ENCODE measurements at regions not wholly inside any gene's neighbourhood (a gene's known extent, or its start where the extent isn't known, plus 50 kb on each side); places are given as distances from the start of the nearest gene placed in this dataset.
"Not testable (repeated sequence)": the region's sequence is repeated elsewhere in the genome, so short reads cannot be mapped to it uniquely, and the experiment has no call there.

- DNase-seq, result no peak
Measured at GRCh38 chr14:76264384-76264783, 111.6 kb upstream of the ESRRB start.

GRCh38 chr14:76267322-76268046, 108.5 kb upstream of the ESRRB start:
- DNase-seq, result peak; percentile 17

- DNase-seq, result no peak
Measured at GRCh38 chr14:76268047-76268431, 107.9 kb upstream of the ESRRB start.

- no peak for DNase-seq
Measured at GRCh38 chr14:76268700-76269099, 107.2 kb upstream of the ESRRB start.

- no peak for DNase-seq
Measured at GRCh38 chr14:76271041-76271755, 104.7 kb upstream of the ESRRB start.

- DNase-seq, result no peak
Measured at GRCh38 chr14:76272349-76272748, 103.6 kb upstream of the ESRRB start.

- no peak for DNase-seq
Measured at GRCh38 chr14:76272774-76273173, 103.2 kb upstream of the ESRRB start.

- DNase-seq, result no peak
Measured at GRCh38 chr14:76273346-76273745, 102.6 kb upstream of the ESRRB start.

- DNase-seq, result no peak
Measured at GRCh38 chr14:76274324-76274723, 101.6 kb upstream of the ESRRB start.

- DNase-seq, result no peak
Measured at GRCh38 chr14:76277586-76278130, 98.3 kb upstream of the ESRRB start.

GRCh38 chr14:76280221-76280620, 95.7 kb upstream of the ESRRB start:
- DNase-seq, result no peak

GRCh38 chr14:76282581-76282980, 93.4 kb upstream of the ESRRB start:
- no peak for DNase-seq

- DNase-seq, result no peak
Measured at GRCh38 chr14:76287063-76287462, 88.9 kb upstream of the ESRRB start.

- no peak for DNase-seq
Measured at GRCh38 chr14:76289276-76289675, 86.7 kb upstream of the ESRRB start.

- no peak for DNase-seq
Measured at GRCh38 chr14:76292561-76292960, 83.4 kb upstream of the ESRRB start.

GRCh38 chr14:76293221-76293620, 82.7 kb upstream of the ESRRB start:
- DNase-seq, result no peak

GRCh38 chr14:76293923-76294322, 82.0 kb upstream of the ESRRB start:
- no peak for DNase-seq

GRCh38 chr14:76294876-76295275, 81.1 kb upstream of the ESRRB start:
- no peak for DNase-seq

- DNase-seq, result no peak
Measured at GRCh38 chr14:76298896-76299295, 77.0 kb upstream of the ESRRB start.

GRCh38 chr14:76303188-76303587, 72.7 kb upstream of the ESRRB start:
- not testable (repeated sequence) for DNase-seq

- no peak for DNase-seq
Measured at GRCh38 chr14:76304536-76305267, 71.2 kb upstream of the ESRRB start.

GRCh38 chr14:76305268-76305826, 70.6 kb upstream of the ESRRB start:
- DNase-seq, result no peak

- DNase-seq, result no peak
Measured at GRCh38 chr14:76306131-76306530, 69.8 kb upstream of the ESRRB start.
